Testis (tissue), 2 donors: ENCODE measurements at regions not wholly inside any gene's neighbourhood (a gene's known extent, or its start where the extent isn't known, plus 50 kb on each side); places are given as distances from the start of the nearest gene placed in this dataset.

Experiments
- DNase-seq: peaks from one replicate; pipeline ENCODE4 v3.0.0-alpha.2; 2019
- H3K27ac ChIP-seq, 2 donors: fragments of 200-600 bp; sonication (generic); one replicate each; pipeline ENCODE4 v1.5.1; 2019
- H3K27me3 ChIP-seq: fragments of 200-600 bp; sonication (generic); one replicate; pipeline ENCODE4 v1.5.1; 2019
- H3K36me3 ChIP-seq: fragments of 200-600 bp; sonication (generic); one replicate; pipeline ENCODE4 v1.5.1; 2017; ENCODE audit warnings: low read depth; ENCODE audit errors: missing control alignments
- H3K4me1 ChIP-seq: fragments of 200-600 bp; sonication (generic); one replicate; pipeline ENCODE4 v1.5.1; 2019
- H3K4me3 ChIP-seq, 2 donors: fragments of 200-600 bp; sonication (generic); one replicate each; pipeline ENCODE4 v1.5.1; 2017 to 2019
- H3K9me3 ChIP-seq: fragments of 200-600 bp; sonication (generic); one replicate; pipeline ENCODE4 v1.5.1; 2017
- POLR2A ChIP-seq: fragments of 450-650 bp; IDR thresholded peaks from one replicate; pipeline ENCODE4 v1.6.1; 2017; ENCODE audit warnings: antibody characterized with exemption, mild to moderate bottlenecking, moderate library complexity
- WGBS, 2 donors: methylation state at CpG; one replicate each; pipeline ENCODE4 v1.1.5; 2018; 5-methylcytosine and 5-hydroxymethylcytosine counted together
- intact Hi-C: fragments of 100-400 bp; cut with DNase I; formaldehyde crosslinking; loops from one replicate; pipeline ENCODE4 v1.15.1; 2023; ENCODE audit warnings: low total_unique reads
- TF ChIP-seq, protein P1 (sequence below), 3 experiments: fragments of 450-650 bp in 2 of 3; fragments of 200-600 bp in 1 of 3; sonication (generic) in 1 of 3; IDR thresholded peaks; one replicate each; pipeline ENCODE4 v1.5.1; 2016 to 2019; ENCODE audit warnings: antibody characterized with exemption in 3 of 3, mild to moderate bottlenecking in 2 of 3, moderate library complexity in 1 of 3

GRCh38 chr13:28545583-28546333, 50.8 kb upstream of the FLT1 start:
- no peaks in the 10 kb centered on the region for H3K36me3 ChIP-seq
- H3K9me3 ChIP-seq, result no peaks in the 10 kb centered on the region
- DNase-seq, result no peak
- H3K4me3 ChIP-seq, result no peak overlapping the region
- 80 to 86% methylated on average over 5 of the region's 5 CpGs for WGBS, 2 donors
- intact Hi-C loops, result no loop called here
- no peaks in the 10 kb centered on the region for H3K27me3 ChIP-seq
- no peaks in the 10 kb centered on the region for H3K4me1 ChIP-seq
- no peak for TF ChIP-seq POLR2A
- TF ChIP-seq, protein P1, sequence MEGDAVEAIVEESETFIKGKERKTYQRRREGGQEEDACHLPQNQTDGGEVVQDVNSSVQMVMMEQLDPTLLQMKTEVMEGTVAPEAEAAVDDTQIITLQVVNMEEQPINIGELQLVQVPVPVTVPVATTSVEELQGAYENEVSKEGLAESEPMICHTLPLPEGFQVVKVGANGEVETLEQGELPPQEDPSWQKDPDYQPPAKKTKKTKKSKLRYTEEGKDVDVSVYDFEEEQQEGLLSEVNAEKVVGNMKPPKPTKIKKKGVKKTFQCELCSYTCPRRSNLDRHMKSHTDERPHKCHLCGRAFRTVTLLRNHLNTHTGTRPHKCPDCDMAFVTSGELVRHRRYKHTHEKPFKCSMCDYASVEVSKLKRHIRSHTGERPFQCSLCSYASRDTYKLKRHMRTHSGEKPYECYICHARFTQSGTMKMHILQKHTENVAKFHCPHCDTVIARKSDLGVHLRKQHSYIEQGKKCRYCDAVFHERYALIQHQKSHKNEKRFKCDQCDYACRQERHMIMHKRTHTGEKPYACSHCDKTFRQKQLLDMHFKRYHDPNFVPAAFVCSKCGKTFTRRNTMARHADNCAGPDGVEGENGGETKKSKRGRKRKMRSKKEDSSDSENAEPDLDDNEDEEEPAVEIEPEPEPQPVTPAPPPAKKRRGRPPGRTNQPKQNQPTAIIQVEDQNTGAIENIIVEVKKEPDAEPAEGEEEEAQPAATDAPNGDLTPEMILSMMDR (IDR thresholded peaks at IDR 0.05), result no peak
- no peak overlapping the region for H3K27ac ChIP-seq
